Chondrocyte (in vitro differentiated cells): ENCODE measurements at regions not wholly inside any gene's neighbourhood (a gene's known extent, or its start where the extent isn't known, plus 50 kb on each side); places are given as distances from the start of the nearest gene placed in this dataset.

Experiments
- DNase-seq: peaks from one replicate; pipeline ENCODE4 v3.0.0; 2021; ENCODE audit warnings: mixed read lengths, low spot score
- H3K27ac Mint-ChIP-seq: one replicate; pipeline ENCODE4 v1.8.0; 2021; ENCODE audit warnings: mild to moderate bottlenecking, moderate library complexity, mixed read lengths; ENCODE audit not compliant: unreplicated experiment
- H3K27me3 Mint-ChIP-seq: 2 replicates; pipeline ENCODE4 v1.8.0; 2021; ENCODE audit warnings: low read depth, mixed read lengths
- H3K36me3 Mint-ChIP-seq: 2 replicates; pipeline ENCODE4 v1.8.0; 2021; ENCODE audit warnings: low read depth, mixed read lengths
- H3K4me1 Mint-ChIP-seq: 2 replicates; pipeline ENCODE4 v1.8.0; 2021; ENCODE audit warnings: low read depth, mild to moderate bottlenecking, mixed read lengths
- H3K4me3 Mint-ChIP-seq: one replicate; pipeline ENCODE4 v1.8.0; 2021; ENCODE audit warnings: mild to moderate bottlenecking, moderate library complexity, mixed read lengths; ENCODE audit not compliant: unreplicated experiment
- H3K9me3 Mint-ChIP-seq: 2 replicates; pipeline ENCODE4 v1.8.0; 2021; ENCODE audit warnings: low read depth, mixed read lengths
- CTCF ChIP-seq: fragments of 200-600 bp; sonication (generic); IDR thresholded peaks from 2 replicates; pipeline ENCODE4 v1.5.0; 2021; ENCODE audit warnings: antibody characterized with exemption, mild to moderate bottlenecking, moderate library complexity

GRCh38 chr6:113103634-113104361, 753.3 kb upstream of the MARCKS start:
- no peaks in the 10 kb centered on the region for H3K36me3 Mint-ChIP-seq
- peak overlapping the region; percentile 39 for H3K4me3 Mint-ChIP-seq
- no peak for DNase-seq
- H3K4me1 Mint-ChIP-seq = peaks cover 30% of the 10 kb centered on the region
- H3K27ac Mint-ChIP-seq = peak overlapping the region; percentile 79
- peaks cover 23% of the 10 kb centered on the region for H3K9me3 Mint-ChIP-seq
- TF ChIP-seq CTCF = peak; percentile 37
- no peaks in the 10 kb centered on the region for H3K27me3 Mint-ChIP-seq

GRCh38 chr6:113104541-113104940, 752.6 kb upstream of the MARCKS start:
- no peaks in the 10 kb centered on the region for H3K27me3 Mint-ChIP-seq
- no peak for DNase-seq
- H3K27ac Mint-ChIP-seq = peak overlapping the region; percentile 79
- TF ChIP-seq CTCF = no peak
- no peaks in the 10 kb centered on the region for H3K36me3 Mint-ChIP-seq
- peak overlapping the region; percentile 39 for H3K4me3 Mint-ChIP-seq
- peaks cover 30% of the 10 kb centered on the region for H3K4me1 Mint-ChIP-seq
- H3K9me3 Mint-ChIP-seq = peaks cover 22% of the 10 kb centered on the region

- Mint-ChIP-seq H3K4me3 (no peak overlapping the region), H3K27me3 (no peaks in the 10 kb centered on the region), H3K27ac (peak overlapping the region; percentile 79), H3K9me3 (peaks cover 19% of the 10 kb centered on the region), H3K36me3 (no peaks in the 10 kb centered on the region), H3K4me1 (peaks cover 29% of the 10 kb centered on the region)
- no peak for TF ChIP-seq CTCF
- DNase-seq = no peak
Observed at GRCh38 chr6:113104951-113105350, 752.2 kb upstream of the MARCKS start.

GRCh38 chr6:113110211-113110610, 746.9 kb upstream of the MARCKS start:
- no peak for TF ChIP-seq CTCF
- no peaks in the 10 kb centered on the region for H3K27me3 Mint-ChIP-seq
- H3K4me3 Mint-ChIP-seq = no peak overlapping the region
- H3K4me1 Mint-ChIP-seq = peaks cover 15% of the 10 kb centered on the region
- peaks cover 33% of the 10 kb centered on the region for H3K9me3 Mint-ChIP-seq
- DNase-seq = no peak
- H3K27ac Mint-ChIP-seq = no peak overlapping the region
- peaks cover under 1% of the 10 kb centered on the region for H3K36me3 Mint-ChIP-seq

- Mint-ChIP-seq H3K9me3 (peaks cover 41% of the 10 kb centered on the region), H3K27ac (no peak overlapping the region), H3K4me1 (peaks cover 18% of the 10 kb centered on the region), H3K27me3 (no peaks in the 10 kb centered on the region), H3K4me3 (no peak overlapping the region), H3K36me3 (peaks cover 8% of the 10 kb centered on the region)
- no peak for TF ChIP-seq CTCF
- DNase-seq = no peak
Observed at GRCh38 chr6:113111550-113111949, 745.6 kb upstream of the MARCKS start.
